ENCODE measurements at regions not wholly inside any gene's neighbourhood (a gene's known extent, or its start where the extent isn't known, plus 50 kb on each side); places are given as distances from the start of the nearest gene placed in this dataset.

DNA sequence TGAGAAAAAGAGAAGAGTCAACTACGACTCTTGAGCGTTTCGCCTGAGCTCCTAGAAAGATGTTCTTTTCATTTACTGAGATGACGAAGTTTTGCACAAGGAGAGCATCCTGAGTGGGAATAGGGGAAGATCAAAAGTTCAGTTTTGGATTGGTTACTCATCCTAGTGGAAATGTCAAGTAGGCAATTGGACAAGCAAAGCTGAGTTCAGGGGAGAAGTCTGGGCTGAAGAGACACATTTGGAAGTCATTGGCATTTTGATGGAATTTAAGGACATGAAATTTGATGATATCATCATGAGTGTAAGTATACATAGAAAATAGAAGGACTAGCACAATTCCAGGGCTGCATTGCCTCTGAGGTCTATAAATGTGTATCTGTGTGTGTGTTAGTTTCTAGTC is 416.6 kb downstream of the RAD51AP2 start:
- TF ChIP-seq CTCF (IDR thresholded peaks at IDR 0.05) = no peak
- no peak for TF ChIP-seq POLR2A (IDR thresholded peaks at IDR 0.05)
